HepG2 (cell line): ENCODE measurements at regions not wholly inside any gene's neighbourhood (a gene's known extent, or its start where the extent isn't known, plus 50 kb on each side); places are given as distances from the start of the nearest gene placed in this dataset.

Source experiments
- ATF2 ChIP-seq: sonication (generic); formaldehyde crosslinking; IDR thresholded peaks from 2 replicates; pipeline ENCODE4 v1.4.0; 2020; ENCODE audit warnings: missing genetic modification reagents
- CC2D1A ChIP-seq: sonication (generic); formaldehyde crosslinking; IDR thresholded peaks from 2 replicates; pipeline ENCODE4 v1.8.1; 2023; ENCODE audit warnings: mild to moderate bottlenecking, missing genetic modification reagents
- MIER2 ChIP-seq: IDR thresholded peaks from 2 replicates; pipeline ENCODE4 v1.6.1; 2016; ENCODE audit warnings: missing biosample characterization, missing genetic modification reagents
- PATZ1 ChIP-seq: sonication (generic); formaldehyde crosslinking; IDR thresholded peaks from 2 replicates; pipeline ENCODE4 v1.4.0; 2020; ENCODE audit warnings: missing genetic modification reagents
- PAX8 ChIP-seq: sonication (generic); formaldehyde crosslinking; IDR thresholded peaks from 2 replicates; pipeline ENCODE4 v1.8.0; 2022; ENCODE audit warnings: mild to moderate bottlenecking, missing genetic modification reagents, borderline replicate concordance
- POLR2AphosphoS2 ChIP-seq: IDR thresholded peaks from 2 replicates; pipeline ENCODE4 v1.6.1; 2011; ENCODE audit warnings: low read depth, low read length, improper control_type of control experiment
- STAT6 ChIP-seq: sonication (generic); formaldehyde crosslinking; IDR thresholded peaks from 2 replicates; pipeline ENCODE4 v1.4.0; 2020; ENCODE audit warnings: missing genetic modification reagents, mild to moderate bottlenecking, borderline replicate concordance
- TEAD2 ChIP-seq: sonication (generic); formaldehyde crosslinking; IDR thresholded peaks from 2 replicates; pipeline ENCODE4 v1.9.0; 2021; ENCODE audit warnings: missing genetic modification reagents
- ZNF121 ChIP-seq: sonication (generic); formaldehyde crosslinking; IDR thresholded peaks from 2 replicates; pipeline ENCODE4 v1.5.0; 2020; ENCODE audit warnings: mild to moderate bottlenecking, missing genetic modification reagents

GRCh38 chr21:16538936-16539440, 809.2 kb downstream of the USP25 start:
- TF ChIP-seq STAT6 (CRISPR knock-in tag) (no peak), ZNF121 (CRISPR knock-in tag) (no peak), CC2D1A (no peak), MIER2 (CRISPR knock-in tag) (no peak), ATF2 (CRISPR knock-in tag) (no peak), TEAD2 (no peak), PATZ1 (CRISPR knock-in tag) (no peak), POLR2AphosphoS2 (no peak), PAX8 (CRISPR knock-in tag) (no peak)
